A549 (cell line): ENCODE measurements at regions not wholly inside any gene's neighbourhood (a gene's known extent, or its start where the extent isn't known, plus 50 kb on each side); places are given as distances from the start of the nearest gene placed in this dataset.

Experiments used
- ATAC-seq, 2 experiments: fragments of 200-7000 bp in 1 of 2; fragments of >200 bp in 1 of 2; cut with Nextera tagmentation in 1 of 2; cut with Tn5 transposase in 1 of 2; 3 replicates each; pipeline versions ENCODE4 v1.8.0 to v1.9.1; 2018 to 2020; ENCODE audit warnings: mild to moderate bottlenecking in 1 of 2, moderate library complexity in 1 of 2
- CTCF ChIA-PET: fragments of 300-600 bp; sonication (Branson Sonifier 250); formaldehyde crosslinking; extraction: SDS; loops from one replicate; lab custom pipeline; 2021; ENCODE audit warnings: antibody characterized with exemption, inconsistent platforms; lab: Yijun Ruan, JAX
- POLR2A ChIA-PET: fragments of 350-600 bp; formaldehyde crosslinking; extraction: SDS; loops from one replicate; lab custom pipeline; 2021; ENCODE audit warnings: antibody characterized with exemption, inconsistent platforms; lab: Yijun Ruan, JAX
- DNase-seq, 2 experiments: peaks; one replicate each; pipeline versions ENCODE4 v3.0.0 to v3.0.0-alpha.2; 2011 to 2016; ENCODE audit warnings: low read depth in 1 of 2, low spot score in 1 of 2
- FAIRE-seq: peaks from 2 replicates; lab custom pipeline; 2011; peaks lifted over from hg19 to GRCh38; lab: Jason Lieb, UNC
- H3K27ac ChIP-seq, 2 experiments: fragments of >200 bp; sonication (Bioruptor Twin); formaldehyde crosslinking; 3 replicates each; pipeline ENCODE4 v1.5.1; 2016 to 2017
- H3K4me1 ChIP-seq: fragments of >200 bp; sonication (Bioruptor Twin); formaldehyde crosslinking; 3 replicates; pipeline ENCODE4 v1.6.1; 2016
- H3K4me2 ChIP-seq: fragments of >200 bp; sonication (Bioruptor Twin); formaldehyde crosslinking; 3 replicates; pipeline ENCODE4 v1.6.1; 2016
- H3K4me3 ChIP-seq: fragments of >200 bp; sonication (Bioruptor Twin); formaldehyde crosslinking; 3 replicates; pipeline ENCODE4 v1.5.1; 2016
- H3K9me3 ChIP-seq: fragments of >200 bp; sonication (Bioruptor Twin); formaldehyde crosslinking; 3 replicates; pipeline ENCODE4 v1.6.1; 2016
- ATOH8 ChIP-seq: fragments of 250-450 bp; sonication (Bioruptor Pico); IDR thresholded peaks from 2 replicates; pipeline ENCODE4 v1.5.0; 2020; ENCODE audit warnings: low read depth, mild to moderate bottlenecking, moderate library complexity
- BHLHE40 ChIP-seq: IDR thresholded peaks from 2 replicates; pipeline ENCODE4 v1.6.1; 2012; ENCODE audit warnings: low read depth, low read length, inconsistent platforms
- CEBPB ChIP-seq, 2 experiments: fragments of >200 bp in 1 of 2; sonication (Bioruptor Twin) in 1 of 2; formaldehyde crosslinking in 1 of 2; IDR thresholded peaks; 2 replicates each; pipeline ENCODE4 v1.6.1; 2012 to 2016
- CHD2 ChIP-seq: fragments of 150-350 bp; IDR thresholded peaks from 2 replicates; pipeline ENCODE4 v1.6.1; 2014; ENCODE audit warnings: low read length; ENCODE audit not compliant: partially characterized antibody
- CTCF ChIP-seq: fragments of >200 bp; sonication (Bioruptor Twin); formaldehyde crosslinking; IDR thresholded peaks from 3 replicates; pipeline ENCODE4 v1.5.1; 2016
- EHF ChIP-seq: fragments of 250-450 bp; sonication (Bioruptor Pico); IDR thresholded peaks from 2 replicates; pipeline ENCODE4 v1.5.0; 2020; ENCODE audit warnings: mild to moderate bottlenecking
- ELK1 ChIP-seq: fragments of 150-350 bp; IDR thresholded peaks from 2 replicates; pipeline ENCODE4 v1.6.1; 2014; ENCODE audit warnings: low read depth, mild to moderate bottlenecking, low read length
- FOSB ChIP-seq: fragments of 250-450 bp; sonication (Bioruptor Pico); IDR thresholded peaks from 2 replicates; pipeline ENCODE4 v1.5.0; 2020; ENCODE audit warnings: mild to moderate bottlenecking, moderate library complexity
- FOXS1 ChIP-seq: fragments of 250-450 bp; sonication (Bioruptor Pico); IDR thresholded peaks from 2 replicates; pipeline ENCODE4 v1.5.0; 2020; ENCODE audit warnings: mild to moderate bottlenecking, moderate library complexity
- GATA3 ChIP-seq: IDR thresholded peaks from 2 replicates; pipeline ENCODE4 v1.6.1; 2012; ENCODE audit warnings: borderline replicate concordance
- HES2 ChIP-seq: fragments of >200 bp; sonication (Bioruptor Twin); formaldehyde crosslinking; IDR thresholded peaks from 2 replicates; pipeline ENCODE4 v1.6.1; 2016
- HEYL ChIP-seq: fragments of 250-450 bp; sonication (Bioruptor Pico); IDR thresholded peaks from 2 replicates; pipeline ENCODE4 v1.8.0; 2021; ENCODE audit warnings: mild to moderate bottlenecking, moderate library complexity
- HOXA7 ChIP-seq: fragments of 250-450 bp; sonication (Bioruptor Pico); IDR thresholded peaks from 2 replicates; pipeline ENCODE4 v1.5.0; 2020; ENCODE audit warnings: mild to moderate bottlenecking, moderate library complexity
- HOXB13 ChIP-seq: fragments of 250-450 bp; sonication (Bioruptor Pico); IDR thresholded peaks from 2 replicates; pipeline ENCODE4 v1.5.0; 2020; ENCODE audit warnings: low read depth, mild to moderate bottlenecking, moderate library complexity
- HOXB5 ChIP-seq: fragments of 250-450 bp; sonication (Bioruptor Pico); IDR thresholded peaks from 2 replicates; pipeline ENCODE4 v1.5.0; 2020; ENCODE audit warnings: mild to moderate bottlenecking, moderate library complexity
- JUNB ChIP-seq: fragments of >200 bp; sonication (Bioruptor Twin); formaldehyde crosslinking; IDR thresholded peaks from 2 replicates; pipeline ENCODE4 v1.6.1; 2016
- KDM5A ChIP-seq: fragments of 200-600 bp; sonication (generic); IDR thresholded peaks from 2 replicates; pipeline ENCODE4 v1.6.1; 2016; ENCODE audit warnings: antibody characterized with exemption, mild to moderate bottlenecking
- MAFK ChIP-seq: fragments of 450-650 bp; IDR thresholded peaks from 2 replicates; pipeline ENCODE4 v1.6.1; 2014; ENCODE audit not compliant: partially characterized antibody
- MYC ChIP-seq: IDR thresholded peaks from 2 replicates; pipeline ENCODE4 v1.6.1; 2012; ENCODE audit warnings: mild to moderate bottlenecking, inconsistent platforms, low read length, improper control_type of control experiment, borderline replicate concordance
- NFE2L2 ChIP-seq: fragments of 150-350 bp; conservative IDR thresholded peaks from 2 replicates; pipeline ENCODE4 v1.6.1; 2014; ENCODE audit warnings: low read length
- NPAS2 ChIP-seq: fragments of 250-450 bp; sonication (Bioruptor Pico); IDR thresholded peaks from 2 replicates; pipeline ENCODE4 v1.8.0; 2022; ENCODE audit warnings: mild to moderate bottlenecking, moderate library complexity, borderline replicate concordance
- PBX3 ChIP-seq: IDR thresholded peaks from 2 replicates; pipeline ENCODE4 v1.6.1; 2012
- PHF8 ChIP-seq: fragments of 200-600 bp; sonication (generic); IDR thresholded peaks from 2 replicates; pipeline ENCODE4 v1.6.1; 2016; ENCODE audit warnings: low read depth, mild to moderate bottlenecking, antibody characterized with exemption, moderate library complexity, borderline replicate concordance
- POLR2A ChIP-seq: IDR thresholded peaks from 2 replicates; pipeline ENCODE4 v1.6.1; 2012; ENCODE audit warnings: mild to moderate bottlenecking, low read length
- RAD21 ChIP-seq, 2 experiments: fragments of >200 bp in 1 of 2; sonication (Bioruptor Twin) in 1 of 2; formaldehyde crosslinking in 1 of 2; IDR thresholded peaks in 1 of 2; conservative IDR thresholded peaks in 1 of 2; 2 replicates in 1 of 2; 3 replicates in 1 of 2; pipeline ENCODE4 v1.6.1; 2012 to 2018; ENCODE audit warnings: inconsistent platforms in 1 of 2
- RCOR1 ChIP-seq: fragments of 150-350 bp; IDR thresholded peaks from 2 replicates; pipeline ENCODE4 v1.6.1; 2014; ENCODE audit warnings: antibody characterized with exemption, low read length, low read depth
- REST ChIP-seq: fragments of 200-600 bp; sonication (generic); IDR thresholded peaks from 2 replicates; pipeline ENCODE4 v1.6.1; 2016; ENCODE audit warnings: antibody characterized with exemption, mild to moderate bottlenecking, moderate library complexity
- RFX5 ChIP-seq: fragments of 450-650 bp; IDR thresholded peaks from 2 replicates; pipeline ENCODE4 v1.7.1; 2014; ENCODE audit warnings: antibody characterized with exemption, mild to moderate bottlenecking, moderate library complexity
- SMC3 ChIP-seq: fragments of >200 bp; sonication (Bioruptor Twin); formaldehyde crosslinking; IDR thresholded peaks from 3 replicates; pipeline ENCODE4 v1.6.1; 2018; ENCODE audit warnings: inconsistent platforms
- SREBF2 ChIP-seq: fragments of 450-650 bp; IDR thresholded peaks from 2 replicates; pipeline ENCODE4 v1.6.1; 2014; ENCODE audit warnings: mild to moderate bottlenecking, moderate library complexity
- TFCP2L1 ChIP-seq: fragments of 250-450 bp; sonication (Bioruptor Pico); IDR thresholded peaks from 2 replicates; pipeline ENCODE4 v1.5.0; 2021; ENCODE audit warnings: mild to moderate bottlenecking
- TP53 ChIP-seq: fragments of 250-450 bp; sonication (Bioruptor Pico); IDR thresholded peaks from 2 replicates; pipeline ENCODE4 v1.5.0; 2021; ENCODE audit warnings: mild to moderate bottlenecking, moderate library complexity
- ZNF302 ChIP-seq: fragments of 250-450 bp; sonication (Bioruptor Pico); IDR thresholded peaks from 2 replicates; pipeline ENCODE4 v1.9.0; 2021; ENCODE audit warnings: inconsistent platforms, mild to moderate bottlenecking, moderate library complexity
- ZSCAN20 ChIP-seq: fragments of 250-450 bp; sonication (Bioruptor Pico); IDR thresholded peaks from 2 replicates; pipeline ENCODE4 v1.8.0; 2022; ENCODE audit warnings: mild to moderate bottlenecking, moderate library complexity
- WGBS: methylation state at CpG from one replicate; pipeline ENCODE4 v1.1.6; 2017; ENCODE audit errors: missing lambda C conversion rate; 5-methylcytosine and 5-hydroxymethylcytosine counted together

GRCh38 chr1:58932859-58933598 lies 149.2 kb upstream of the JUN start:
- CTCF ChIA-PET = interaction anchor here (0.9 to 1.6 kb wide), 4 partner anchors 113 to 826 kb away, joined by 3 to 4 read pairs (median 3); no protein-coding TSS in a partner anchor
- POLR2A ChIA-PET = interaction anchor here (1.0 to 2.1 kb wide), 4 partner anchors 12 to 218 kb away, joined by 3 to 7 read pairs (median 5); partner anchors contain the start of gene JUN
- peak overlapping the region; percentile 91 to 98 for H3K27ac ChIP-seq
- TF ChIP-seq REST (no peak), NPAS2 (CRISPR knock-in tag) (no peak), NFE2L2 (no peak), KDM5A (no peak), RAD21 (conservative IDR thresholded peaks at IDR 0.05 in 1 of 2, IDR thresholded peaks at IDR 0.05 in 1 of 2) (peak; percentile 31 to 64), RCOR1 (no peak), HOXA7 (CRISPR knock-in tag) (no peak), RFX5 (no peak), TP53 (CRISPR knock-in tag) (no peak), GATA3 (peak; percentile 81; the same call in 1 of the 2 replicates), FOXS1 (CRISPR knock-in tag) (no peak), ELK1 (no peak), FOSB (CRISPR knock-in tag) (no peak), PBX3 (no peak), PHF8 (no peak), EHF (no peak), HES2 (no peak), SMC3 (peak; percentile 56), POLR2A (no peak), MYC (0 out of 2 replicates have a peak, but pooled peaks have one; percentile 18), MAFK (peak; percentile 64), HOXB5 (CRISPR knock-in tag) (no peak), BHLHE40 (no peak), CTCF (no peak), SREBF2 (no peak), CHD2 (no peak), ZSCAN20 (CRISPR knock-in tag) (no peak), ZNF302 (CRISPR knock-in tag) (no peak), HOXB13 (CRISPR knock-in tag) (no peak), HEYL (CRISPR knock-in tag) (no peak), TFCP2L1 (CRISPR knock-in tag) (no peak), ATOH8 (no peak), CEBPB (IDR thresholded peaks at IDR 0.05) (peak; percentile 77 to 95), JUNB (peak; percentile 82)

More at GRCh38 chr1:58932859-58933598, 149.2 kb upstream of the JUN start:
- Histone ChIP-seq H3K4me3 (no peak overlapping the region), H3K4me2 (peak overlapping the region; percentile 71), H3K9me3 (no peaks in the 10 kb centered on the region), H3K4me1 (peaks cover 58% of the 10 kb centered on the region)
- DNase-seq (peak; percentile 46 to 97), FAIRE-seq (peak; percentile 54), ATAC-seq (peak; percentile 90 to 91)
- WGBS = 4% methylated on average over 4 of the region's 4 CpGs
